ENCODE measurements at regions not wholly inside any gene's neighbourhood (a gene's known extent, or its start where the extent isn't known, plus 50 kb on each side); places are given as distances from the start of the nearest gene placed in this dataset.
"Not testable (repeated sequence)": the region's sequence is repeated elsewhere in the genome, so short reads cannot be mapped to it uniquely, and the experiment has no call there.

- no peak for DNase-seq
These were observed 737.6 kb downstream of the PLA2G4A start for GRCh38 chr1:187566354-187566753.

GRCh38 chr1:187568067-187568466 lies 739.3 kb downstream of the PLA2G4A start:
- no peak for DNase-seq

GRCh38 chr1:187570166-187570565 lies 741.4 kb downstream of the PLA2G4A start:
- DNase-seq, result no peak

DNA sequence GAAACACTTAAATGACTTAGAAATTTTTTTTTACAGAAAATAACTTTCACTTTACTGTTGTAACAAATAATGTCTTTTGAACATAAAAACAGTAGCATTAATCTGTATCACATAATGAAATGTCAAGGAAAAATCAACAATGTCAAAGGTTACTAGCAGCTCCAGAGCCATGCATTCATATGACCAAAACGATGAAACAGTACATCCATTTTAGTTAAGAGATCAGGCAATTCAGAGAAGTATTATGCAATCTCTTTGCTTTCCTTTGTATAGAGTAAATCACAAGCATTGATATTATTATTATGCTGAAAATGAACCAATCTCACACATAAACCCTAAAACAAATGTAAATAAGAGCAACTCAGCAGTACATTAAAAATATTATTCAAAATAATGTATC lies 748.9 kb downstream of the PLA2G4A start:
- no peak for DNase-seq

GRCh38 chr1:187588917-187589316 lies 760.2 kb downstream of the PLA2G4A start:
- DNase-seq, result no peak

- DNase-seq, result no peak
These were observed 777.0 kb downstream of the PLA2G4A start for GRCh38 chr1:187605736-187606135.

DNA sequence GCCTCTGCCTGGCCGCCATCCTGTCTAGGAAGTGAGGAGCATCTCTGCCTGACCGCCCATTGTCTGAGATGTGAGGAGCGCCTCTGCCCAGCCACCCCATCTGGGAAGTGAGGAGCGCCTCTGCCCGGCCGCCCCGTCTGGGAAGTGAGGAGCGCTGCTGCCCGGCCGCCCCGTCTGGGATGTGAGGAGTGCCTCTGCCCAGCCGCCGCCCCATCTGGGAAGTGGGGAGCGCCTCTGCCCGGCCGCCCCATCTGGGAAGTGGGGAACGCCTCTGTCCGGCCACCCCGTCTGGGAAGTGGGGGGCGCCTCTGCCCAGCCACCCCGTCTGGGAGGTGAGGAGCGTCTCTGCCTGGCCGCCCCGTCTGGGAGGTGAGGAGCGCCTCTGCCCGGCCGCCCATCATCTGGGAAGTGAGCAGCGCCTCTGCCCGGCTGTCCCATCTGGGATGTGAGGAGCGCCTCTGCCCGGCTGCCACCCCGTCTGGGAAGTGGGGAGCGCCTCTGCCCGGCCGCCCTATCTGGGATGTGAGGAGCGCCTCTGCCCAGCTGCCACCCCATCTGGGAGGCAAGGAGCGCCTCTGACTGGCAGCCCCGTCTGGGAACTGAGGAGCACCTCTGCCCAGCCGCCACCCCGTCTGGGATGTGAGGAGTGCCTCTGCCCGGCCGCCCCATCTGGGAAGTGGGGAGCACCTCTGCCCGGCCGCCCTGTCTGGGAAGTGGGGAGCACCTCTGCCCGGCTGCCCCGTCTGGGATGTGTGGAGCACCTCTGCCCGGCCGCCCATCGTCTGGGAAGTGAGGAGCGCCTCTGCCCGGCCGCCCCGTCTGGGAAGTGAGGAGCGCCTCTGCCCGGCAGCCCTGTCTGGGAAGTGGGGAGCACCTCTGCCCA lies 787.3 kb downstream of the PLA2G4A start:
- DNase-seq, result not testable (repeated sequence)

GRCh38 chr1:187616830-187617229 lies 788.1 kb downstream of the PLA2G4A start:
- not testable (repeated sequence) for DNase-seq

DNA sequence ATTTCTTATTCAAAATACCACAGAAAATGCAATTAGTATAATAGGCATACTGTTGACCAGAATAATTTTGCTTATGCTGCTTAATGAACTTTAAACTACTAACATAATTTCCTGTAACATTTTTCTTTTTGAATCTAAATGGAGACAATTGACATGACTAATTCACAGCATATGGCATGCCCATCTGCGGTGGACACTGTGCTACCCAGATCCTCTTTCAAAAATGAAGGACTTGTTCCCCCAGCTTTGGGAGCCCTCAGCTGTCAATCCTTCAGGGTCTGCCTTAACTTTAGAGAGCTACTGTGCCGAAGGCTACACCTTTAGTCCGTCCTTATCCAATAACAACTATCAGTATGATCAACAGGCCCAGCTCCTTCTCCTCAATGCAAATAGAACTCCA lies 789.0 kb downstream of the PLA2G4A start:
- no peak for DNase-seq

GRCh38 chr1:187619175-187619574 lies 790.4 kb downstream of the PLA2G4A start:
- no peak for DNase-seq

DNA sequence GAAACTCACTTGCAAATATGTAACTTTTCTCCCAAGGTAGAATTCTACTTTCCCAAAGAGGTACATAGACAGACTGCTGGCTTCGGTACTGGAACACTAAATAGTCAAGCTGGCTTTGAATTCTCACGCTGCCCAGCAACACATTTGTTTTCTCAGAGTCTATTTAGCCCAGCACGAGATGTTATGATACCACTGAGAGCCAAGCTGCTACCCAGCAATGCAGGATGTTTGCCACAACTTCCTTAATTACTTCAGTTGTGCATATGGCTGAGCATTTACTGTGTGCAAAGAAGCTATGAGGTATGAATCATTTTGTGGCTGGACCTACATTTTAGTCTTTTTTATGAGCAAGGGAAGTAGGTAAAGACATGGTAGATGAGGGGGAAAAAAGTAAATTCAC lies 793.2 kb downstream of the PLA2G4A start:
- no peak for DNase-seq

DNA sequence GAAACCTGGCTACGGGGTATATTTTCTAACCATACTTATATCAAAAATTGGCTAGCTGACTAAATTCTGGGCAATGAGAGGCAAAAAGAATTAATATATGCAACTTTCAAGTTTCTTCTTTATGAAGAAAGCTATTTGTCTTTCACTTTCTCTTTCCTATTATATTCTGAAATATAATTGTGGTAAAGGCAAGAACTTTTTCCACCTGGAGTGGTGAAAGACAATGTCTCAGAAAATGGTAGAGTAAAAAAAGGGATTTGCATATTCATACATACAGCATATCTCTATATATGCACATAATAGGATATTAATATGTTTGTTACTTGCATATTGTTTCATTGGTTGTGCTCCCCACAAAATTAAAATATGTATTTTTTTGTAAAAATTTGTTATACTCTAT lies 793.8 kb downstream of the PLA2G4A start:
- no peak for DNase-seq

DNA sequence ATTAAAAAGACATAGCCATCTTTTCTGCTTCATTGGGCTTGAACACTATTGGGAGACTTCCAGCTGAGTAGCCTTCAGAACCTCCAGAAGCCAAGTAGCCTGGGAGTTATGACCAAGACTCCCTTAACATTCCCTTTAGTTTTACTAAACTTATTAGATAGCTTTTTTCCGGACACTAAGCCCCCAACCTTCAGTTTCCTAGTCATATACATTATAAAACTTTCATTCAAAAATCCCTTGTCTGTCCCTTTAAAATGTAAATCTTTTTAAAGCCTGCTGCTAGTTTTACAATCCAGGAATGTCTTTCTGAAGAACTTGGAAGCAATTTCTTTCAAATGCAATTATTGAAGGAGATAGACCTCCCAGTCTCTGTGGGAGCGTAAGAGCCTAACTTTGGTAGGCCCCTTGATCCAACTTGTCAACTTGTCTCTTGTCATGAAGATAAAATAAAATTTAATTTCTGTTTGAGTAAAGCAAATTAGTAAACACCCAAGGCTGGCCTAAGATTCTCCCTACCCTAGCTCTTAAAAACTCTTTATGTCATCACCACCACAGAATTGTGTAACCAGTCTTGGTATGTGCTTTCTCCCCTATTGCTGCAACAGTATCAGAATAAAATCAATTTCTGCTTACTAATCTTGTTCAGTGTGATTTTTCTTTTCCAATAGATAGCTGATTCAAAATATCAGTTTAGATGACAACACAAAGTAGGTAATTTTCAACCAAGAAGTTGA lies 796.2 kb downstream of the PLA2G4A start:
- DNase-seq, result no peak

DNA sequence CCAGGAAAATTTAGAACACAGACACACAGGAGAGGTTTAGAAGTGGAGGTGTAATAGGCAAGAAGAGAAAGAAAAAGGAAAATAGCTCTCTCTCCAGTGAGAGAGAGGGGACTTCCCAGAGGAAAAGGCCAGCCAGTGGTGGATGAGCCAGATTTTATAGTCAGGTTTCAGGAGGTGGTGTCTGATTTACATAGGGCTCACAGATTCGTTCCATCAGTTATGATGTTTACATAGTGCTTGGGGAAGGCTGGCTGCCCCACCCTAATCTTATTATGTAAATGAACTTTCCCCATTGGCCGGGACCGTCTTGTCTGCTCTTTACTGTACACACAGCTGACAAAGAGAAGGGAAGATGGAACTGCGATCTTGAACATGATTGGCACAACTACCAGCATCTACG lies 797.3 kb downstream of the PLA2G4A start:
- DNase-seq, result no peak

DNA sequence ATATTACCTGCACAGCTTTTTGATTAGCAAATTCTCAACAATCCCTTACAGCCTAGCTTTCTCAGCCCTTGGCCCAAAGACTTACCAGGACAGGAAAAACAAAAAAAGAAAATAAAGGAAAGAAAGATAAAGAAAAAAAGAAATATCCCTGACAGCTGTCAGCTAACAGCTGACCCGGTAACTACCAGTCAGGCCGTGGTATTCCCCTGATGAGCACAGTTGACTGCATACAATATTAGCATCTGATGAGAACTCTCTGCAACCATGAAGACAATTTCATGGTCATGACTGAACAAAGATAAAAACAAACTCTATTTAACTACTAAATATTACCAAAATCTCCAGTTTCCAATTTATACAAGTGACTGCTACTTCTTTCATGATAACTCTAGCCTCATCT lies 798.8 kb downstream of the PLA2G4A start:
- DNase-seq, result no peak

GRCh38 chr1:187629075-187629474 lies 800.3 kb downstream of the PLA2G4A start:
- no peak for DNase-seq

DNA sequence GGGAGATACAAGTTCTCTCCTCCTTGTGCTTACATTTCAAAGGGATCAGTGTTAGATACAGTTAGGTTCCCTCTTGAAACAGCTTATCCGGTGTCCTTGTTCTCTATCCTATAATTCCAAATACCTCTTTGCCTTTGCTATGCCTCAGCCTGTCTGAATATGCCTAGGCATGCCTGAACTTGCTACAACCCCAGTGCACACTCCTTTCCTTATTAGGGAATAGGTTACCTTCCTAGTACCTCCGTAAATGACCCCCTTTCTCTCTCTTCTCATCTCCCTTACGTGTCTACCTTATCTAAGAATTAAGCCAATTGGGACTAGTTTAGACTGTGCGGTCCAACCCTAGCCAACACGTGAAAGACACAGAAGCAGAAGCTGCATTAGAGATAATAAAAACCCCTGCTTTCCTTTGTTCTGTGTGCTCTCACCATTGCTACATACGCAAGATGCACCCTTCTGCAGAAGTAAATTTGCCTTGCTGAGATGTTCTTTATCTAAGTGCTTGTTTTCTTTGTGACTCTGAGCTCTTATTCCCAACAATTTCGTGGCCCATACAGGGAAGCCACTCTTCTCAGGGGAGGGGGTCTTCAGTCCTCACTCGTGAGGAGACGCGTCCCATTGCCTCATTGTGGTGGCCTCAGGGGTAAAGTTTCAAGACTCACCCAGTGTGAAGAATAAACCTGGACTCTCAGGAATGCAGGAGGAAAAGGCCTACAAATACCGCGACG lies 802.1 kb downstream of the PLA2G4A start:
- DNase-seq, result no peak

- DNase-seq, result no peak
These were observed 802.6 kb downstream of the PLA2G4A start for GRCh38 chr1:187631381-187631675.

DNA sequence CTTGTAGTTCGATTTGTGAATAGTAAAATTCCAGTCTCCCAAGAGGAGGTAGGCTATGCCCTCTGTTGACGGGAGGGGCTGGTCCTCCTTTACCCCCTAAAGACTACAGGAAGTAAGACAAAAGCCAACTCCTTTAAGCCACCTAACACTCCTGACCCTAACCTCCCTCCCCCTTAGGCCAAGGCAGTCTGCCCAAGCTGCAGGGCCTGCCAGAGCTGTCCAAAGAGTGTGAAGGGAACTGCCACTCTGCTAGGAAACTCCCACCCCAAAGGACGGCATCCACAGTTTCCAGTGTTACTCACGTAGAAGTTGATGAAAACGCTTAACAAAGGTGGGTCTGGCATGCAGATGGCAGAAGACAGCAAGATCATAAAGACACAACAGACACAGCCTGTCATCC lies 803.2 kb downstream of the PLA2G4A start:
- DNase-seq, result no peak

DNA sequence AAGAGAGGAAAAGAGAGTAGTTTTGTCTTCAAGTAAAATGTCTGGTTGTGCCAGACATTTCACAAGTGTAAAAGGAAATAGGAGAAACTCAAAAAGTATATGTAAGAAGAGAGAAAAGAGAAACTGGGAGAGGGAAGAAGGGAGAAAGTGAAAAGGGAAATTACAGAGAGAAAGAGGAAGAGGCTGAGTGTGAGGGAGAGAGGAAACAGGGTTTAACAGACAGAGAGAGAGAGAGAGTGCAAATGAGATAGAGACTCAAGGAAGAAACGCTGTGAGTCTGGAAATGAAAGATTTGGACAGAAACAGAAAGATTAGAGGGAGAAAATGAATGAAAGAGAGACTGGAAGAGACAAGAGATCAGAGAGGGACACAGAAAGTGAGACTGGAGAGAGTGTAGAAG lies 806.2 kb downstream of the PLA2G4A start:
- DNase-seq, result no peak

DNA sequence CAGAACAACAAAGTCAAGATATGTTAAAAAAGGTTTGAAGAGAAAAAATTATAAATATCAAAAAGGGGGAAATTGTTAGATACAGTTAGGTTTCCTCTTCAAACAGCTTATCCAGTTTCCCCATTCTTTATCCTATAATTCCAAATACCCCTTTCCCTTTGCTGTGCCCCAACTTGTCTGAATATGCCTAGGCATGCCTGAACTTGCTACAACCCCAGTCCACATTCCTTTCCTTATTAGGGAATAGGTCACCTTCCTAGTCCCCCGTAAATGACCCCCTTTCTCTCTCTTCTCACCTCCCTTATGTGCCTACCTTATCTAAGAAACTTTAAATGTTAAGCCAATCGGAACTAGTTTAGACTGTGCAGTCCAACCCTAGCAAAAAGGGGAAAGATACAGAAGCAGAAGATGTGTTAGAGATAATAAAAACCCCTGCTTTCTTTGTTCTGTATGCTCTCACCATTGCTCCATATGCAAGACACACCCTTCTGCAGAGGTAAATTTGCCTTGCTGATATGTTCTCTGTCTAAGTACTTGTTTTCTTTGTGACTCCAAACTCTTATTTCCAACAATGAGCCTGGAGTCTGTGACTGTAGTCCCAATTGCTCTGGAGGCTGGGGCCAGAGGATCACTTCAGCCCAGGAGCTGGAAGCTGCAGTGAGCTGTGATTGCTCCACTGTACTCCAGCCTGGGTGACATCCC lies 810.1 kb downstream of the PLA2G4A start:
- DNase-seq, result no peak

DNA sequence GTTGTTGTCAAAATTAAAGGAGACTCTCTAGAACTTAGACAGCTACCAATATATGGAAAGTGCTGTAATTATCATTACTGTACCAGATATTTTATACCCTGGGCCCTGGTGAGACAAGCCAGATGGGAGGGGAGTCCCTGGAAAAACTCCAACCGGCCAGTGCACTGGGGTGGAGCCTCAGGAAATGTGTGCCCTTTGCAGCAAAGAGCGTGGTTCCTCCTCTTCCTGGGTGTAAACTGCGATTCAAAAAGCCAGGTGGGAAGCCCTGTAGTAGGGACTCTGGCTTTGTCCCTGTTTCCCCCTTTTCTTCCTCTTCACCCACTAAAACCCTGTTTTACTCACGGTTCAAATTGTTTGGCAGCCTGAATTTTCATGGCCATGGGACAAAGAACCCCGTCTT lies 812.3 kb downstream of the PLA2G4A start:
- DNase-seq, result no peak

DNA sequence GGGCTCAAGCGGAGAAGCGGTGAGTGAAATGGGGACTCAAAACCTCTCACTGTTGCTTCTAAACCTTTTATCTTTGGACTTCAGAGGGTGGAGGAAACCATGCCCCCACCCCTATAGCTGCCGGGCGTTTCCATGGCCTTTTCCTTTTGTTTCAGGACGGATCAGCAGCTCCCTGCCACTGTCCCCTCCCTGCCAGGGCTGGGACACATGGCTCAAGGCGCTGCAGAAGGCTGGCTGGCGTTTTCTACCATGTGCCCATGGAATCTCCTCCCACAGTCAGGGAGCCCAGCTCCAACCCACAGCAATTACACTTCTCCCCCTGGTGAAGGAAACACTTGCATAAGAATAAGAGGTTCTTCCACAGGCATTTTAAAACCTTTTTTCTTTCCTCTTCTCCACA lies 812.7 kb downstream of the PLA2G4A start:
- DNase-seq, result no peak
